ENCODE measurements at regions not wholly inside any gene's neighbourhood (a gene's known extent, or its start where the extent isn't known, plus 50 kb on each side); places are given as distances from the start of the nearest gene placed in this dataset.

- no peak overlapping the region for H2AFZ ChIP-seq (replicated peaks)
- H3K79me2 ChIP-seq (ENCODE audit: low read depth) = no peaks in the 10 kb centered on the region
- Mint-ChIP-seq H3K36me3 (no peaks in the 10 kb centered on the region), H3K9me3 (no peaks in the 10 kb centered on the region), H3K4me3 (no peak overlapping the region), H3K4me1 (peaks cover 21% of the 10 kb centered on the region), H3K27ac (no peak overlapping the region), H3K27me3 (ENCODE audit: insufficient read depth, low read depth) (peaks cover 6% of the 10 kb centered on the region)
- H3F3A ChIP-seq (ENCODE audit: low read depth) = no peaks in the 10 kb centered on the region
- no peaks in the 10 kb centered on the region for H3K4me1 ChIP-seq
- H3K36me3 ChIP-seq = no peaks in the 10 kb centered on the region
- no peak overlapping the region for H3K4me3 ChIP-seq
- H4K20me1 ChIP-seq (ENCODE audit: low read depth) = no peaks in the 10 kb centered on the region
- peaks cover 20% of the 10 kb centered on the region for H3K27me3 ChIP-seq
- TF ChIP-seq EZH2 (IDR thresholded peaks at IDR 0.05) (no peak), EZH2phosphoT487 (IDR thresholded peaks at IDR 0.05) (no peak), CTCF (IDR thresholded peaks at IDR 0.05) (no peak)
- DNase-seq (ENCODE audit: low spot score) = no peak
- no peak overlapping the region for H3K4me2 ChIP-seq
- no peaks in the 10 kb centered on the region for H3K9me3 ChIP-seq (ENCODE audit: low read depth)
- no peak overlapping the region for H3K9ac ChIP-seq
- H3K27ac ChIP-seq = no peak overlapping the region
Observed at GRCh38 chr20:60116128-60116909, 158.1 kb downstream of the CDH26 start.

- Histone ChIP-seq H3K4me3 (no peak overlapping the region), H3K27ac (no peak overlapping the region), H3K9me3 (ENCODE audit: low read depth) (no peaks in the 10 kb centered on the region), H3K9ac (no peak overlapping the region), H3K4me2 (no peak overlapping the region), H3K79me2 (ENCODE audit: low read depth) (no peaks in the 10 kb centered on the region), H3K36me3 (no peaks in the 10 kb centered on the region), H2AFZ (replicated peaks) (no peak overlapping the region), H3K27me3 (peaks cover 20% of the 10 kb centered on the region), H3K4me1 (no peaks in the 10 kb centered on the region), H3F3A (ENCODE audit: low read depth) (no peaks in the 10 kb centered on the region), H4K20me1 (ENCODE audit: low read depth) (no peaks in the 10 kb centered on the region)
- H3K9me3 Mint-ChIP-seq = no peaks in the 10 kb centered on the region
- H3K27me3 Mint-ChIP-seq (ENCODE audit: insufficient read depth, low read depth) = peaks cover 6% of the 10 kb centered on the region
- H3K27ac Mint-ChIP-seq = no peak overlapping the region
- no peak for DNase-seq (ENCODE audit: low spot score)
- no peak overlapping the region for H3K4me3 Mint-ChIP-seq
- TF ChIP-seq EZH2 (IDR thresholded peaks at IDR 0.05) (no peak), EZH2phosphoT487 (IDR thresholded peaks at IDR 0.05) (no peak), CTCF (IDR thresholded peaks at IDR 0.05) (no peak)
- H3K4me1 Mint-ChIP-seq = peaks cover 21% of the 10 kb centered on the region
- H3K36me3 Mint-ChIP-seq = no peaks in the 10 kb centered on the region
Observed at GRCh38 chr20:60117065-60117464, 158.8 kb downstream of the CDH26 start.

GRCh38 chr20:60121903-60122302, 163.7 kb downstream of the CDH26 start:
- H3K36me3 ChIP-seq = no peaks in the 10 kb centered on the region
- no peak overlapping the region for H3K9ac ChIP-seq
- H3K36me3 Mint-ChIP-seq = no peaks in the 10 kb centered on the region
- TF ChIP-seq EZH2phosphoT487 (IDR thresholded peaks at IDR 0.05) (no peak), EZH2 (IDR thresholded peaks at IDR 0.05) (no peak), CTCF (IDR thresholded peaks at IDR 0.05) (no peak)
- no peak overlapping the region for H2AFZ ChIP-seq (replicated peaks)
- peaks cover 23% of the 10 kb centered on the region for H3K4me1 Mint-ChIP-seq
- no peaks in the 10 kb centered on the region for H3K9me3 Mint-ChIP-seq
- no peak overlapping the region for H3K4me3 Mint-ChIP-seq
- no peaks in the 10 kb centered on the region for H3K4me1 ChIP-seq
- H3K27me3 ChIP-seq = peaks cover 20% of the 10 kb centered on the region
- H4K20me1 ChIP-seq (ENCODE audit: low read depth) = no peaks in the 10 kb centered on the region
- peaks cover 6% of the 10 kb centered on the region for H3K27me3 Mint-ChIP-seq (ENCODE audit: insufficient read depth, low read depth)
- no peak overlapping the region for H3K4me3 ChIP-seq
- H3K4me2 ChIP-seq = no peak overlapping the region
- DNase-seq (ENCODE audit: low spot score) = no peak
- H3F3A ChIP-seq (ENCODE audit: low read depth) = no peaks in the 10 kb centered on the region
- no peak overlapping the region for H3K27ac ChIP-seq
- no peaks in the 10 kb centered on the region for H3K79me2 ChIP-seq (ENCODE audit: low read depth)
- no peaks in the 10 kb centered on the region for H3K9me3 ChIP-seq (ENCODE audit: low read depth)
- H3K27ac Mint-ChIP-seq = no peak overlapping the region
